GM10248 (cell line): ENCODE measurements at regions not wholly inside any gene's neighbourhood (a gene's known extent, or its start where the extent isn't known, plus 50 kb on each side); places are given as distances from the start of the nearest gene placed in this dataset.

Experiments
- CTCF ChIA-PET: fragments of 300-600 bp; sonication (Branson Sonifier 250); formaldehyde crosslinking; extraction: SDS; loops from one replicate; lab custom pipeline; 2021; ENCODE audit warnings: antibody characterized with exemption; lab: Yijun Ruan, JAX
- POLR2A ChIA-PET: fragments of 350-650 bp; sonication (Branson Sonifier 250); formaldehyde crosslinking; extraction: SDS; loops from one replicate; lab custom pipeline; 2020; ENCODE audit warnings: antibody characterized with exemption; lab: Yijun Ruan, JAX
- DNase-seq: peaks from one replicate; pipeline ENCODE4 v3.0.0; 2012; ENCODE audit errors: extremely low spot score
- TF ChIP-seq, protein P1 (sequence below): IDR thresholded peaks from 2 replicates; pipeline ENCODE4 v1.5.1; 2012; ENCODE audit warnings: mild to moderate bottlenecking, low read depth; ENCODE audit errors: extremely low read depth, missing control alignments, control extremely low read depth

GRCh38 chr4:67167849-67168248, 377.5 kb downstream of the CENPC start:
- CTCF ChIA-PET, result interaction anchor here (1.6 kb wide), 1 partner anchor 12 kb away, joined by 3 read pairs; no protein-coding TSS in a partner anchor
- no peak for DNase-seq
- POLR2A ChIA-PET, result no interaction called here
- TF ChIP-seq, protein P1, sequence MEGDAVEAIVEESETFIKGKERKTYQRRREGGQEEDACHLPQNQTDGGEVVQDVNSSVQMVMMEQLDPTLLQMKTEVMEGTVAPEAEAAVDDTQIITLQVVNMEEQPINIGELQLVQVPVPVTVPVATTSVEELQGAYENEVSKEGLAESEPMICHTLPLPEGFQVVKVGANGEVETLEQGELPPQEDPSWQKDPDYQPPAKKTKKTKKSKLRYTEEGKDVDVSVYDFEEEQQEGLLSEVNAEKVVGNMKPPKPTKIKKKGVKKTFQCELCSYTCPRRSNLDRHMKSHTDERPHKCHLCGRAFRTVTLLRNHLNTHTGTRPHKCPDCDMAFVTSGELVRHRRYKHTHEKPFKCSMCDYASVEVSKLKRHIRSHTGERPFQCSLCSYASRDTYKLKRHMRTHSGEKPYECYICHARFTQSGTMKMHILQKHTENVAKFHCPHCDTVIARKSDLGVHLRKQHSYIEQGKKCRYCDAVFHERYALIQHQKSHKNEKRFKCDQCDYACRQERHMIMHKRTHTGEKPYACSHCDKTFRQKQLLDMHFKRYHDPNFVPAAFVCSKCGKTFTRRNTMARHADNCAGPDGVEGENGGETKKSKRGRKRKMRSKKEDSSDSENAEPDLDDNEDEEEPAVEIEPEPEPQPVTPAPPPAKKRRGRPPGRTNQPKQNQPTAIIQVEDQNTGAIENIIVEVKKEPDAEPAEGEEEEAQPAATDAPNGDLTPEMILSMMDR, result no peak

DNA sequence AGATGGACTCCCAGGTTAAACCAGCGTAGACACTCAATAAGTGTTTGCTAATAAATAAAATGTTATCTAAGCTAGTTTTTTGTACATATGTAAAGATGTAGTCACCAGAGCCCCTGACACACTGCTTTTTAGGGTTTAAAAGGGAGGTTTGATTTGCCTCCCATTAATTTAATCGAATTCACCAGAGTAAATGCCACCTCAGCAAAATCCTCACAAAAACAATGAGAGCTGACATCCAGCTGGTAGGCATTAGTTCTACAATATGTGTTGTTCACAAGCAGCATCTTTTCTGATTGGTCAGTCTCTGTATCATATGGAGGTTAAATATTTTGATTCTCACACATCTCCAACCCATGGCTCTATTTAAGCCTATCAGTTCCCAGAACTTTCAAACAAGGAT, 382.6 kb downstream of the CENPC start:
- ChIA-PET CTCF (interaction anchor here (1.6 kb wide), 1 partner anchor 75 kb away, joined by 3 read pairs; no protein-coding TSS in a partner anchor), POLR2A (no interaction called here)
- TF ChIP-seq, protein P1, result no peak
- DNase-seq, result no peak

DNA sequence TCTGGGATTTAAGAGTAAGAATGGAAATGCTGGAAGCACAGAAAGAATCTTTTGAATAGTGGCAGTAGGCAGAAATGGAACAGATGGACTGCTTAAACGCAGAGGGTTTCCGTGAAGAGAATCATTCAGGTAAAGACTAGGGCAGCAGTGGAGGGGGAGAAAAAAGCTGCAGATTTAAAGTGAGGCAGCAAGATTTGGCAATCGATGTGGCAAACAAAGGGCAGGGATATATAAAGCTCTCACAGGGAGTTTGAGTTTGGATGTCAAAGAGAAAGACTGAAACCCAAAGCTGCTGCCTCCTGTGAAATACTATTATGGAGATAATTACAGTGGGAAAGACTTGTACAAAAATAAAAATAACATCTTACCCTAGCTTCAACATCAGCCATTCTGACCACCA, 384.0 kb downstream of the CENPC start:
- TF ChIP-seq, protein P1, result no peak
- POLR2A ChIA-PET, result no interaction called here
- CTCF ChIA-PET, result interaction anchor here (1.0 to 1.6 kb wide), 2 partner anchors 9 to 74 kb away, joined by 3 read pairs; no protein-coding TSS in a partner anchor
- no peak for DNase-seq

DNA sequence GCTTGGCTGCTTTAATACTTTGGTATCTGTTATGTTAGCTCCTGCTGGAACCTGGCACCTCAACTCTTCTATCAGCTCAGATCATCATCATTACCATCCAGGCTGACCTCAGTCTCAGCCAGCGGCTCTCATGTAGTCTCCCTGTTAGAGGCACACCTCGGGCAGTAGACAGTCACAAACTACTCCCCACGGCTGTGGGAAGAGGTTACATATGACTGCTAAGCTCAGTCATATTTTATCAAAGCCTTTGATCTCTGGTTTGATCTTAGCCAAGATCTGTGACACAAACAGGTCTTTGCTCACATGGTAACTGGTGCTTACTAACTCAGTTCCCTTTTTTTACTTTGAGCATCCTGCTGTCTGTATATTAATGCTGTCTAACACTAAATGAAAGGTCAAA, 384.9 kb downstream of the CENPC start:
- POLR2A ChIA-PET, result no interaction called here
- TF ChIP-seq, protein P1, result no peak
- CTCF ChIA-PET, result interaction anchor here (1.1 kb wide), 1 partner anchor 12 kb away, joined by 3 read pairs; no protein-coding TSS in a partner anchor
- DNase-seq, result no peak

GRCh38 chr4:67158666-67159065, 386.6 kb downstream of the CENPC start:
- CTCF ChIA-PET, result no interaction called here
- POLR2A ChIA-PET, result no interaction called here
- TF ChIP-seq, protein P1, result no peak
- DNase-seq, result no peak

DNA sequence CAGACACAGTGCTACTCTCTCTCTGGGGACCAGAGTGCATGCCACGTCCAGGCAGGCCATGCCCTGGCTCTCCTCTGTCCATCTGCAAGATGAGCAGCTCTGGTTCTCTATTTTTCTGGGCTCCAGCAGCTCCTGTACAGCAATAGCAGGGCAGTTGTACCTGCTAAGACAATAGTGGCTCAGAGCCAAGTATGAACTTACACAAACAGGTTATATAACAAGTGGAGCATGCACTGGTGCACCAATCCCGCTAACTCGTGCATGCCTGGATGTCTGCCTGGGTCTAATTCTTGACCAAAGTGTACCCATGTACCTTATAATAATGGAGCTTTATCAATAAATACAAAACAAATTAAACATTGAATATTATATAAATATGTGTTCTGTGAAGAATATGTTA, 392.3 kb downstream of the CENPC start:
- POLR2A ChIA-PET, result no interaction called here
- DNase-seq, result no peak
- TF ChIP-seq, protein P1, result no peak
- CTCF ChIA-PET, result interaction anchor here (1.2 kb wide), 1 partner anchor 9 kb away, joined by 3 read pairs; no protein-coding TSS in a partner anchor
